ENCODE measurements at regions not wholly inside any gene's neighbourhood (a gene's known extent, or its start where the extent isn't known, plus 50 kb on each side); places are given as distances from the start of the nearest gene placed in this dataset.

DNA sequence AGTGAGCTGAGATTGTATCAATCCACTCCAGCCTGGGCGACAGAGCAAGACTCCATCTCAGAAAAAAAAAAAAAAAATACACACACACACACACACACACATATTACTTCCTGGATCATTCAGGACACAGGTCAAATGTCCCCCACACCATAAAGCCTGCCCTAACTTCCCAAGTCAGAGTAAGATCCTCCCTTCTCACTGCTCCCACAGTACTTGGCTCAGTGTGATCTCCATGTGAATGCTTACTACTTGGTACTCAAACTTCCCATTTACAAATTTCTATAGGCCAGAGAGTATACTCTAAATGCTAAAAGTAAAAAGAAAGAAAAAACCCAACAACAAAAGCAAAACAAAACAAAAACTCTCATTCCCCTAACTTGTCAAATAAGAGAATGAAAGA lies 386.8 kb downstream of the SLITRK6 start:
- TF ChIP-seq, protein P1, sequence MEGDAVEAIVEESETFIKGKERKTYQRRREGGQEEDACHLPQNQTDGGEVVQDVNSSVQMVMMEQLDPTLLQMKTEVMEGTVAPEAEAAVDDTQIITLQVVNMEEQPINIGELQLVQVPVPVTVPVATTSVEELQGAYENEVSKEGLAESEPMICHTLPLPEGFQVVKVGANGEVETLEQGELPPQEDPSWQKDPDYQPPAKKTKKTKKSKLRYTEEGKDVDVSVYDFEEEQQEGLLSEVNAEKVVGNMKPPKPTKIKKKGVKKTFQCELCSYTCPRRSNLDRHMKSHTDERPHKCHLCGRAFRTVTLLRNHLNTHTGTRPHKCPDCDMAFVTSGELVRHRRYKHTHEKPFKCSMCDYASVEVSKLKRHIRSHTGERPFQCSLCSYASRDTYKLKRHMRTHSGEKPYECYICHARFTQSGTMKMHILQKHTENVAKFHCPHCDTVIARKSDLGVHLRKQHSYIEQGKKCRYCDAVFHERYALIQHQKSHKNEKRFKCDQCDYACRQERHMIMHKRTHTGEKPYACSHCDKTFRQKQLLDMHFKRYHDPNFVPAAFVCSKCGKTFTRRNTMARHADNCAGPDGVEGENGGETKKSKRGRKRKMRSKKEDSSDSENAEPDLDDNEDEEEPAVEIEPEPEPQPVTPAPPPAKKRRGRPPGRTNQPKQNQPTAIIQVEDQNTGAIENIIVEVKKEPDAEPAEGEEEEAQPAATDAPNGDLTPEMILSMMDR (IDR thresholded peaks at IDR 0.05), result no peak
- no peak for TF ChIP-seq EZH2 (IDR thresholded peaks at IDR 0.05)
